Peyer's patch (tissue), 4 donors: ENCODE measurements at regions not wholly inside any gene's neighbourhood (a gene's known extent, or its start where the extent isn't known, plus 50 kb on each side); places are given as distances from the start of the nearest gene placed in this dataset.

Source experiments
- CTCF ChIP-seq, 6 experiments: fragments of 450-650 bp in 4 of 6; fragments of 200-600 bp in 2 of 6; sonication (generic) in 1 of 6; IDR thresholded peaks; one replicate each; pipeline ENCODE4 v1.5.1; 2017 to 2019; ENCODE audit warnings: antibody characterized with exemption in 6 of 6, mild to moderate bottlenecking in 3 of 6, moderate library complexity in 1 of 6
- POLR2A ChIP-seq, 2 donors: fragments of 450-650 bp; IDR thresholded peaks; one replicate each; pipeline ENCODE4 v1.5.1; 2017; ENCODE audit warnings: antibody characterized with exemption in 2 of 2, mild to moderate bottlenecking in 2 of 2, moderate library complexity in 2 of 2

GRCh38 chr1:29646161-29646775 is 409.9 kb downstream of the PTPRU start:
- TF ChIP-seq CTCF (IDR thresholded peaks at IDR 0.05) (no peak), POLR2A (IDR thresholded peaks at IDR 0.05) (no peak)
